Neural cell (in vitro differentiated cells): ENCODE measurements at regions not wholly inside any gene's neighbourhood (a gene's known extent, or its start where the extent isn't known, plus 50 kb on each side); places are given as distances from the start of the nearest gene placed in this dataset.

ENCODE experiments used
- EZH2 ChIP-seq: fragments of 200-600, 300-800 bp; shearing (Covaris generic), sonication (generic); IDR thresholded peaks from 2 replicates; pipeline ENCODE4 v1.6.1; 2014; ENCODE audit warnings: antibody characterized with exemption, low read length, borderline replicate concordance, mild to moderate bottlenecking; ENCODE audit not compliant: insufficient read depth, poor library complexity, severe bottlenecking
- RAD21 ChIP-seq: fragments of 450-650 bp; conservative IDR thresholded peaks from 2 replicates; pipeline ENCODE4 v1.6.1; 2014; ENCODE audit warnings: antibody characterized with exemption, mild to moderate bottlenecking, moderate library complexity
- TF ChIP-seq, protein P1 (sequence below): fragments of 450-650 bp; IDR thresholded peaks from 2 replicates; pipeline ENCODE4 v1.5.1; 2014; ENCODE audit warnings: antibody characterized with exemption, mild to moderate bottlenecking, moderate library complexity; ENCODE audit not compliant: poor library complexity, severe bottlenecking

DNA sequence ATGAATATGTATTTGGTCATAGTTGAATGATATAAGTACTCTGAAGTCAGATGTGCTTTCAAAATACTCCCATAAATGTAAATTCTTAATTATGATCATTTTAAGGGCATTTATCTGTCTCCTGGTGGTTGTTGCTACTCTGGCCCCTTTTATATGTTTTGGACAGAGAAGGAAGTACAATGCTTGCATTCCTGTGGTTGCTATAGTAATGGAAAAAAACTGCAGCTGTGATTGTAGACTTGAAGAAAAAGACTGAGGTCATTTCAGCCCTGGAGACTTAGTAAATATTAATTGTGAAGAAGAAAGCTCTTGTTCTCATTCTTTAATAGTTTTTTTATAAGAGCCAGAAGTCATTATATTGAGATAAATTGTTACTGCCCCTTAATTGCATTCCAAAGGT is 70.2 kb upstream of the FERD3L start:
- TF ChIP-seq, protein P1, sequence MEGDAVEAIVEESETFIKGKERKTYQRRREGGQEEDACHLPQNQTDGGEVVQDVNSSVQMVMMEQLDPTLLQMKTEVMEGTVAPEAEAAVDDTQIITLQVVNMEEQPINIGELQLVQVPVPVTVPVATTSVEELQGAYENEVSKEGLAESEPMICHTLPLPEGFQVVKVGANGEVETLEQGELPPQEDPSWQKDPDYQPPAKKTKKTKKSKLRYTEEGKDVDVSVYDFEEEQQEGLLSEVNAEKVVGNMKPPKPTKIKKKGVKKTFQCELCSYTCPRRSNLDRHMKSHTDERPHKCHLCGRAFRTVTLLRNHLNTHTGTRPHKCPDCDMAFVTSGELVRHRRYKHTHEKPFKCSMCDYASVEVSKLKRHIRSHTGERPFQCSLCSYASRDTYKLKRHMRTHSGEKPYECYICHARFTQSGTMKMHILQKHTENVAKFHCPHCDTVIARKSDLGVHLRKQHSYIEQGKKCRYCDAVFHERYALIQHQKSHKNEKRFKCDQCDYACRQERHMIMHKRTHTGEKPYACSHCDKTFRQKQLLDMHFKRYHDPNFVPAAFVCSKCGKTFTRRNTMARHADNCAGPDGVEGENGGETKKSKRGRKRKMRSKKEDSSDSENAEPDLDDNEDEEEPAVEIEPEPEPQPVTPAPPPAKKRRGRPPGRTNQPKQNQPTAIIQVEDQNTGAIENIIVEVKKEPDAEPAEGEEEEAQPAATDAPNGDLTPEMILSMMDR: no peak
- TF ChIP-seq RAD21 (no peak), EZH2 (no peak)
